GM19023 (cell line): ENCODE measurements at regions not wholly inside any gene's neighbourhood (a gene's known extent, or its start where the extent isn't known, plus 50 kb on each side); places are given as distances from the start of the nearest gene placed in this dataset.
A peak's percentile ranks its signal among the peaks of the same experiment; 100 is the strongest.

Source experiments
- ATAC-seq: cut with Tn5 transposase; IDR thresholded peaks from one replicate; pipeline ENCODE4 v1.9.1; 2021; ENCODE audit warnings: mild to moderate bottlenecking, moderate library complexity; ENCODE audit not compliant: unreplicated experiment

DNA sequence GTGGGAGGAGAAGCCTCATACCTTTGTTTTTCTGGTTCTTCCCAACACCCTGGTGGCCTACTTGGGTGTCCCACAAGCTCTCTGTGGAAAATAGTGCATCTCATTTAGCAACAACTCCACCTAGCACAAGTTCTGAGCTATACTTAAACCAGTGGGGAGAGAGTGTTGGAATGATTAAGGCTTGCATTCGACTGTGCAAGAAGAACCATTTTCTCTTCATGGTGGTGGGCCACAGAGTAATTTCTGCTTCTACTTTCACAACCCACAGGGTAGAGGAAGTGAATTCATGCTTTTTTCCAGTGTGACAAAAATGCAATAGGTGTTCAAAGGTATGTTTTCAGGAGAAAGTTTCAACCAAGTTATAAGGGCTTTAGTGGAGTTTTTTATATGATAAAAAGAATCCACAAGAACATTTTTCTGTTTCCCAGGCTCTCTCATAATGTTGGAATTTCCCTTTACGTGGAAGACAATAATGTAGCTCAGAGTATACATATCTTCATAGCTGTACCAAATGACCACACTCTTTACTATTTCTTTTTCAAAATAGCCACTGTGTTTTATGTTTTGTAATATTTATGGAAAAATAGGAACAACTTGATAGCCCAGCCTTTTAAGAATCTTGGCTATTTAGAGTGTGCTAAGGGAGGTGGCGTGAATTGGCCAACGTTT is 80.3 kb upstream of the HHIP start:
- ATAC-seq = peak; percentile 67

- no peak for ATAC-seq
These were observed 73.3 kb upstream of the HHIP start for GRCh38 chr4:144572660-144573059.

GRCh38 chr4:144574000-144574399 is 72.0 kb upstream of the HHIP start:
- no peak for ATAC-seq

- ATAC-seq = no peak
These were observed 71.4 kb upstream of the HHIP start for GRCh38 chr4:144574509-144574908.

DNA sequence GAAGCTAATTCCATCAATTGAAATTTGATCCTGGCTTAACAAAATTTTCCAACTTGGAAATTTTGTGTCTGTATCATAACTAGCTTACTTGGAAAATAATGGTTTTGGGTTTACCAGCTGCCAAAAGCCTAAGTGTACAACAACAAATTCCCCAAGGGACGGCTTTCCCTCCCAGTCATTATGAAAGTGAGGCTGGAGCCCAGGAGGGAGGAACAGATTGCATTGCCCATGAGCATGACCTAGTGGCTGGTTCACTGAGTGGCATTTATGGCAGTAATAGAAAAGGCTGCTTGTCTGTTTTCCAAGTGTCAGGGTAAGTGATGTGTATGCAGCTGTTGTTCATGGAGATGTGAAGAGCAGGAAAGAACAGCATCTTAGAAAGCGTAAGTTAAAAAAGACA is 70.8 kb upstream of the HHIP start:
- no peak for ATAC-seq

- ATAC-seq = no peak
These were observed 67.3 kb upstream of the HHIP start for GRCh38 chr4:144578681-144579080.

- ATAC-seq = no peak
These were observed 66.4 kb upstream of the HHIP start for GRCh38 chr4:144579411-144580030.

DNA sequence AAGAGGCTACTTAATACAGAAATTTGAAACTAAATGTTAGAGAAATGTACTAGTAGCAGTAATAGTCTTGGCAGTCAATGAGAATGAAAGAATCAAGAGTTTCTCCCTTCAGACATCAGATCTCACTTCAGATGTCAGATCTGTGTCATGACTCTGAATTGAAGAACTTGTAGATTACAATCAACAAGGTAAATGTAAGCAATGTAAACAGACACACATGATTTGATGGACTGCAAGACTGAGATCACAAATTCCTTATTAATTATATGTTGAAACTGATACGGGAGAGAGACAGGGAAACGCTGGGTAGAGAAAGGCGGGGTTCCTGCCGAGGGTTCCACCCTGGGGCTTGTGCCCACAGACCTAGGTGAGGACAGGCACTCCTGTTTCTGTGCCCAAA is 65.5 kb upstream of the HHIP start:
- no peak for ATAC-seq

DNA sequence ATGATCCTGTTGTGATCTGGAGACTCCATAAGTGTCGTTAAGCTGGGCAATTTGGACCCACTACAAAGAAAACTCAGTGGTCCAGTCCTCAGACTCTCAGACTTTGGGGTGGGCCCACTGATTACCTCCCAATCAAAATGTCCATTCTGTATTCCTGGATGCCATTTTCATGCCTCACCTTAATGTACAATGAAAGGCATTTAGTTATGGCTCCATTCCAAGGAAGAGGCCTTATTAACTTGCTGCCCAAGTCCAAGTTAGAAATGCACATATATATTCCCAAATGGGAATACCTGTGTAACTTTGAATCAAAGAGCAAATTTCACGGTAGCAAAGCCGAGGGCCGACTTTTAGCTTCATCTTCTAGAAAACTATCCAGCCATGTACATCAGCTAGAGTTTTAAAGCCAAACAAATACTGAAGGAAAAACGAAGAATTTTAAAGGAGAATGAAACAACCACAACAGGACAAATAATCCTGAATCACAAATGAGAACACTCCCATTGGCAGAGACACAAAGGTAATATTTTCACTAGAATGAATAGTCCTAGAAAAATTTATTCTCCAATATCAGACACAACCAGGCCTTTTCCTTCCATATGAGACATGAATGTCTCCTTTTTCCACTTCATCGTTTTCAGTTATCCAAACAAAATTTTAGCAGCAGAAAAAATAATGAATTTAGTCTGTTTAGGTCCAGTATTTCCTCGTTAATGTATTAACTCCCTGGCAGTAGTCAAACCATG is 63.7 kb upstream of the HHIP start:
- ATAC-seq = no peak

- ATAC-seq = no peak
These were observed 63.0 kb upstream of the HHIP start for GRCh38 chr4:144582975-144583374.

- ATAC-seq = no peak
These were observed 62.3 kb upstream of the HHIP start for GRCh38 chr4:144583658-144584057.

- ATAC-seq = no peak
These were observed 61.5 kb upstream of the HHIP start for GRCh38 chr4:144584428-144584827.

DNA sequence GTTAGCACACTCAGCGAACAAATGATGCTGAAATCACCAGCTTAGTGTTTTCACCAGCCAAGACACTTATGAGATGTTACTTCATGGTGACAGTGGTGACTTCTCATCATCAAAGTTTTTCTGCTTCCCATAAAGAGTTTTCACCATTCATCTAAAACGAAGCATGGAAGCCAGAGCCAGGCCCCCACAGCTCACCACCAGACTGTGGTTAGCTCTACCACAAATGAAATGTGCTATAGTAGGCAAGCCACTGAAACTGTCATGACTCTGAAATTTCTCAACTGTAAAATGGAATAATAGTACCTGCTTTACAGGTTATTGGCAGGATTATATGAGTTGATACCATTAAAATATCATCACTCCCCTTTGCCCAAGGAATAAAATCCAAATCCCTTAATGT is 56.4 kb upstream of the HHIP start:
- no peak for ATAC-seq

GRCh38 chr4:144590020-144590419 is 55.9 kb upstream of the HHIP start:
- ATAC-seq = no peak

DNA sequence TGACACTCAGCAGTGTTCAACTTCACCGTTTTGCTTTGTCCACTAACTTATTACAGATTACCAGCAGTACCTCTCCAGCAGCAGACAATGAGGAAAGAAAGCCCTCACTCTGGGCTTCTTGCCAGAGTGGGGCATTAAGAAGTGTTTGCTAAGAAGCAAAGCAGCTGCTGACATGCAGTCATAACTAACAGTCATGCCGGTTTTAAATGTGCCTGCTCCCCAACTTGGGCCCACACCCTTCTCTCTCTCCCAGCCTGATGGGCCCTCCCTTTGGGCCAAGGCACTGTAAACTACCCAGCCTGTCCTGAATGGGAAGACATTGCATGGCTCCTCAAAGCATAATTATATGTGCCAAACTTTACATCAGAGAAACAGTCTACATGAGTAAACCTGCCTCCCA is 54.6 kb upstream of the HHIP start:
- no peak for ATAC-seq

DNA sequence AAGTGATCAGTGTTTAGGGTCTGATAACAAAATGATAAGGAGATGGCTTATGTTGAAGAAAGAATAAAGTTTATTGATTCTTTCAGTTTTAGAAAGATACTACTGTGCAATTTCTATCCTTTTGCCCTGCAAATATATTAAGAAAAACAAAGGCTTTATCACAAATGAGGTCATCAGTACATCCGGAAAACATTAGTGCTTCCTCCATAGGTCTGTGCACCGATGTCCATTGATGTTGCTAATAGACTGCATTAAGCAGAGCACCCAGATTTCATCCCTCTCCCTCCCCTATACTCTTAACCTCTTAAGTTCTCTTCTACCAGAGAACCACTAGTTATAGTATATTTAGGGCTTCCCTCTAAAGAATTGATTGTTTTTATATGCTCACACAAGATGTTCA is 53.7 kb upstream of the HHIP start:
- ATAC-seq = no peak

GRCh38 chr4:144594471-144594986 is 51.4 kb upstream of the HHIP start:
- ATAC-seq = no peak

- ATAC-seq = no peak
These were observed 50.3 kb upstream of the HHIP start for GRCh38 chr4:144595681-144596080.
